ENCODE measurements at regions not wholly inside any gene's neighbourhood (a gene's known extent, or its start where the extent isn't known, plus 50 kb on each side); places are given as distances from the start of the nearest gene placed in this dataset.
"Not testable (repeated sequence)": the region's sequence is repeated elsewhere in the genome, so short reads cannot be mapped to it uniquely, and the experiment has no call there.

GRCh38 chr5:54385994-54386393 is 69.5 kb upstream of the HSPB3 start:
- H3K27ac Mint-ChIP-seq = no peak overlapping the region
- no peak overlapping the region for H3K4me3 Mint-ChIP-seq
- Histone ChIP-seq H3K9me3 (ENCODE audit: control insufficient read depth in 2 of 3, low read length in 3 of 3) (no peaks in the 10 kb centered on the region), H3K4me1 (ENCODE audit: control insufficient read depth in 2 of 2, insufficient read depth in 2 of 2, low read length in 2 of 2) (no peaks in the 10 kb centered on the region), H3K4me3 (ENCODE audit: low read length) (no peak overlapping the region), H3K27me3 (ENCODE audit: control insufficient read depth in 2 of 2, insufficient read depth in 2 of 2, low read length in 2 of 2) (no peaks in the 10 kb centered on the region), H3K27ac (ENCODE audit: low read depth, low read length) (no peak overlapping the region), H3K36me3 (ENCODE audit: control insufficient read depth in 2 of 3, insufficient read depth in 3 of 3, low read length in 3 of 3) (no peaks in the 10 kb centered on the region)
- peaks cover 0 to 4% (median 0%) of the 10 kb centered on the region in 11 donors for H3K9me3 Mint-ChIP-seq
- ATAC-seq (no peak), DNase-seq (no peak)
- intact Hi-C loops (cut with micrococcal nuclease) = no loop called here
- H3K27me3 Mint-ChIP-seq = peaks cover 0 to 11% (median 4%) of the 10 kb centered on the region in 5 donors
- POLR2A ChIA-PET = no interaction called here
- no peaks in the 10 kb centered on the region for H3K36me3 Mint-ChIP-seq
- CTCF ChIA-PET = interaction anchor here (0.7 kb wide), 1 partner anchor 42 kb away, joined by 3 read pairs; no protein-coding TSS in a partner anchor
- no peaks in the 10 kb centered on the region for H3K4me1 Mint-ChIP-seq

DNA sequence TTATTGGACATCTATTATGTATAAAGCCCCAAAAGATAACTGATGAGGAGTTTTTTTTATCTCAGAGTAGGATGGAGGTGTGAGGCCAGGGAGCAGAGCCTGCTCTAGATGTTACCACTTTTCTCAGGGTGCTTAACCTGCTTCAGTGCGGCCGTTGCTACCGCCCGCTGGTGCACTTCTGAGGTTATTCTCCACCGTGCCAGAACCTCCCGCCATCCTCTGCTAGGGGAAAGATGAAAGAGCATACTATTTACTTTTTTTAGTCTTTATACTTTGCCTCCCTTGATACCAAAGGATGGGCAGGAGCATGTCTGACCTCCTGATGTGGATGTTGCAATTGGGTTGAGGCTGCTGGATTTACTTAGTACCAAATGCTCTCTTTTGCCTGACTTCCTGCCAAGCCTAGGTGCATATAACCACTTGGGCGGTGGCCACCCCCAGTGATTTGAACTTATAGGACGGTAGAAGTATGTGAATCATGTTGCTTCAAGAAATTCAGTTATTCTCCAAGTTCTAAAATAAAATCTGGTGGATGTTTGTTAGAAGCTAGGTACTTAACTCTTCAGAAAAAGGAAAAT is 71.1 kb upstream of the HSPB3 start:
- H3K4me1 ChIP-seq (ENCODE audit: control insufficient read depth in 2 of 2, insufficient read depth in 2 of 2, low read length in 2 of 2) = no peaks in the 10 kb centered on the region
- H3K4me1 Mint-ChIP-seq = no peaks in the 10 kb centered on the region
- H3K27me3 Mint-ChIP-seq = peaks cover 0 to 11% (median 4%) of the 10 kb centered on the region in 5 donors
- no peaks in the 10 kb centered on the region for H3K27me3 ChIP-seq (ENCODE audit: control insufficient read depth in 2 of 2, insufficient read depth in 2 of 2, low read length in 2 of 2)
- ChIA-PET CTCF (no interaction called here), POLR2A (no interaction called here)
- H3K9me3 ChIP-seq (ENCODE audit: control insufficient read depth in 2 of 3, low read length in 3 of 3) = no peaks in the 10 kb centered on the region
- intact Hi-C loops (cut with micrococcal nuclease) = no loop called here
- peaks cover 0 to 4% (median 2%) of the 10 kb centered on the region in 11 donors for H3K9me3 Mint-ChIP-seq
- ATAC-seq (no peak), DNase-seq (no peak)
- no peak overlapping the region for H3K27ac Mint-ChIP-seq
- H3K36me3 Mint-ChIP-seq = no peaks in the 10 kb centered on the region
- no peak overlapping the region for H3K4me3 Mint-ChIP-seq
- H3K27ac ChIP-seq (ENCODE audit: low read depth, low read length) = no peak overlapping the region
- no peaks in the 10 kb centered on the region for H3K36me3 ChIP-seq (ENCODE audit: control insufficient read depth in 2 of 3, insufficient read depth in 3 of 3, low read length in 3 of 3)
- H3K4me3 ChIP-seq (ENCODE audit: low read length) = no peak overlapping the region

- Mint-ChIP-seq H3K27me3 (peaks cover 0 to 11% (median 6%) of the 10 kb centered on the region in 5 donors), H3K4me3 (no peak overlapping the region), H3K36me3 (peaks cover 0 to 3% (median 0%) of the 10 kb centered on the region in 5 donors), H3K4me1 (no peaks in the 10 kb centered on the region), H3K9me3 (peaks cover 0 to 8% (median 2%) of the 10 kb centered on the region in 11 donors), H3K27ac (no peak overlapping the region)
- intact Hi-C loops (cut with micrococcal nuclease) = no loop called here
- Histone ChIP-seq H3K4me1 (ENCODE audit: control insufficient read depth in 2 of 2, insufficient read depth in 2 of 2, low read length in 2 of 2) (no peaks in the 10 kb centered on the region), H3K4me3 (ENCODE audit: low read length) (no peak overlapping the region), H3K27me3 (ENCODE audit: control insufficient read depth in 2 of 2, insufficient read depth in 2 of 2, low read length in 2 of 2) (no peaks in the 10 kb centered on the region), H3K36me3 (ENCODE audit: control insufficient read depth in 2 of 3, insufficient read depth in 3 of 3, low read length in 3 of 3) (no peaks in the 10 kb centered on the region), H3K27ac (ENCODE audit: low read depth, low read length) (no peak overlapping the region), H3K9me3 (ENCODE audit: control insufficient read depth in 2 of 3, low read length in 3 of 3) (no peaks in the 10 kb centered on the region)
- DNase-seq (no peak), ATAC-seq (no peak)
- ChIA-PET CTCF (no interaction called here), POLR2A (no interaction called here)
Observed at GRCh38 chr5:54383941-54384340, 71.6 kb upstream of the HSPB3 start.

DNA sequence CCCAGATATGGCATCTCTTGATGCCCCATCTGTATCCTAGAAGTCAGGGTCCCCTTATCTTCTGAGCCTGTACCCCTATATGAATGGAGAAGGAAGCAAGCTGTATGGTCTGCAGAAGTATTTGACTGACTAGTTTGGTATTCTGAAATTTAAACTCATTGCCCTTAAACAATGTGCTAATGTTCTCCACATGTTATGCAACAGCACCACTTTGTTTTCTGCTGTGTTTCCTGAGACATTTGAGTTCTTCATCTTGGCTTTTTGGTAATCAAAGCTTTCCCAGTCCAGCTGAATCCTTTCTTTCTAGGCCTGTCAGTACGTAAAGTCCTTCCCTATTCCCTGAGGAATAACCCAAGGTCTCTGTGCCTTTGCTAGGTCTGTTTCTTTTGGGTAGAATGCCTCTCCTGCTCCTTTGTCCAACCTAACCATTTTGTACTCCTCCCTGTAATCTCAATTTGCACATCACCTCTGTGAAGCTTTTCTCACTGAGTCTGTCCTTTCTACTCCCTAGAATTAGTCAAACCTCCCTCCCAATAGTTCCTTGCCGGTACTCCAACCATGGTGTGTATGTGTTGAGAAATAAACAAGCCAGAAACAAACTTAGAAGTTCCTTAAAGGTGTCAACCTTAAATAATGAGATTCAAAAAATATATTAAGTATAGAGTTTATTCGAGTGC is 72.1 kb upstream of the HSPB3 start:
- ChIA-PET CTCF (no interaction called here), POLR2A (no interaction called here)
- Mint-ChIP-seq H3K4me3 (no peak overlapping the region), H3K4me1 (no peaks in the 10 kb centered on the region), H3K27ac (no peak overlapping the region), H3K27me3 (peaks cover 0 to 11% (median 8%) of the 10 kb centered on the region in 5 donors), H3K36me3 (peaks cover 0 to 5% (median 0%) of the 10 kb centered on the region in 5 donors), H3K9me3 (peaks cover 0 to 8% (median 2%) of the 10 kb centered on the region in 11 donors)
- Histone ChIP-seq H3K27ac (ENCODE audit: low read depth, low read length) (no peak overlapping the region), H3K4me1 (ENCODE audit: control insufficient read depth in 2 of 2, insufficient read depth in 2 of 2, low read length in 2 of 2) (no peaks in the 10 kb centered on the region), H3K36me3 (ENCODE audit: control insufficient read depth in 2 of 3, insufficient read depth in 3 of 3, low read length in 3 of 3) (no peaks in the 10 kb centered on the region), H3K9me3 (ENCODE audit: control insufficient read depth in 2 of 3, low read length in 3 of 3) (no peaks in the 10 kb centered on the region), H3K27me3 (ENCODE audit: control insufficient read depth in 2 of 2, insufficient read depth in 2 of 2, low read length in 2 of 2) (no peaks in the 10 kb centered on the region), H3K4me3 (ENCODE audit: low read length) (no peak overlapping the region)
- no peak for DNase-seq
- no peak for ATAC-seq
- intact Hi-C loops (cut with micrococcal nuclease) = no loop called here

DNA sequence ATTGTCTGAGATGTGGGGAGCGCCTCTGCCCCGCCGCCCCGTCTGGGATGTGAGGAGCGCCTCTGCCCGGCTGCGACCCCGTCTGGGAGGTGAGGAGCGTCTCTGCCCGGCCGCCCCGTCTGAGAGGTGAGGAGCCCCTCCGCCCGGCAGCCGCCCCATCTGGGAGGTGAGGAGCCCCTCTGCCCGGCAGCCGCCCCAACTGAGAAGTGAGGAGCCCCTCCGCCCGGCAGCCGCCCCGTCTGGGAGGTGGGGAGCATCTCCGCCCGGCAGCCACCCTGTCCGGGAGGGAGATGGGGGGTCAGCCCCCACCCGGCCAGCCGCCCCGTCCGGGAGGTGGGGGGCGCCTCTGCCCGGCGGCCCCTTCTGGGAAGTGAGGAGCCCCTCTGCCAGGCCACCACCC is 70.9 kb upstream of the ARL15 start:
- H3K36me3 ChIP-seq (ENCODE audit: control insufficient read depth in 2 of 3, insufficient read depth in 3 of 3, low read length in 3 of 3); H3K27me3 ChIP-seq (ENCODE audit: control insufficient read depth in 2 of 2, insufficient read depth in 2 of 2, low read length in 2 of 2); H3K4me1 Mint-ChIP-seq; H3K4me1 ChIP-seq (ENCODE audit: control insufficient read depth in 2 of 2, insufficient read depth in 2 of 2, low read length in 2 of 2); CTCF ChIA-PET; ATAC-seq; H3K9me3 Mint-ChIP-seq; H3K27ac Mint-ChIP-seq; DNase-seq; H3K4me3 Mint-ChIP-seq; POLR2A ChIA-PET; intact Hi-C loops (cut with micrococcal nuclease); H3K4me3 ChIP-seq (ENCODE audit: low read length); H3K27ac ChIP-seq (ENCODE audit: low read depth, low read length); H3K9me3 ChIP-seq (ENCODE audit: control insufficient read depth in 2 of 3, low read length in 3 of 3): not testable (repeated sequence)
- H3K36me3 Mint-ChIP-seq = peaks cover 0 to 14% (median 0%) of the 10 kb centered on the region in 5 donors
- peaks cover 0 to 22% (median 18%) of the 10 kb centered on the region in 5 donors for H3K27me3 Mint-ChIP-seq

GRCh38 chr5:54379590-54379989 is 69.2 kb upstream of the ARL15 start:
- Mint-ChIP-seq H3K4me3 (no peak overlapping the region), H3K4me1 (no peaks in the 10 kb centered on the region), H3K36me3 (peaks cover 0 to 14% (median 5%) of the 10 kb centered on the region in 5 donors), H3K9me3 (peaks cover 0 to 10% (median 7%) of the 10 kb centered on the region in 11 donors), H3K27ac (no peak overlapping the region), H3K27me3 (peaks cover 7 to 36% (median 20%) of the 10 kb centered on the region in 5 donors)
- ChIA-PET POLR2A (no interaction called here), CTCF (interaction anchor here (0.5 kb wide), 1 partner anchor 898 kb away, joined by 3 read pairs; no protein-coding TSS in a partner anchor)
- ATAC-seq (no peak), DNase-seq (no peak)
- Histone ChIP-seq H3K27ac (ENCODE audit: low read depth, low read length) (no peak overlapping the region), H3K4me3 (ENCODE audit: low read length) (no peak overlapping the region), H3K36me3 (ENCODE audit: control insufficient read depth in 2 of 3, insufficient read depth in 3 of 3, low read length in 3 of 3) (no peaks in the 10 kb centered on the region), H3K9me3 (ENCODE audit: control insufficient read depth in 2 of 3, low read length in 3 of 3) (no peaks in the 10 kb centered on the region), H3K27me3 (ENCODE audit: control insufficient read depth in 2 of 2, insufficient read depth in 2 of 2, low read length in 2 of 2) (no peaks in the 10 kb centered on the region), H3K4me1 (ENCODE audit: control insufficient read depth in 2 of 2, insufficient read depth in 2 of 2, low read length in 2 of 2) (no peaks in the 10 kb centered on the region)
- intact Hi-C loops (cut with micrococcal nuclease) = no loop called here

DNA sequence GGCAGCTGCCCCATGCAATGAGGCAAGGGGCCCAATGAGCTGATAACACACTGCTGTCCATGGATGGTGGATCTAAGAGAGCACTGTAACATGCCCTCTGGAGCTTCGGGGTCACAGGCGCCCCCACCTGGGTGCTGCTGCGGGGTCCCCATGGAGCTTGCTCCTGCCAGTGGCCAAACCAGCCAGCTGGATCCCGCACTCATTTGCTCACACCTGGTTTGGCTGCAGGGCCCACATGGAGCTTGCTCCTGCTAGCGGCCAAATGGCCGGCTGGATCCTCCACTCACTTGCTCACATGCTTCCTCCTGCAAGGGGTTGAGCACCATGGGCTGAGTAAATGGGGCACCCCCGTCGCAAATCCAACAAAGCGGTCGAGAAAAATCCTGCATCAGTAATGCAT is 68.3 kb upstream of the ARL15 start:
- ATAC-seq (no peak), DNase-seq (no peak)
- Histone ChIP-seq H3K27me3 (ENCODE audit: control insufficient read depth in 2 of 2, insufficient read depth in 2 of 2, low read length in 2 of 2) (no peaks in the 10 kb centered on the region), H3K9me3 (ENCODE audit: control insufficient read depth in 2 of 3, low read length in 3 of 3) (no peaks in the 10 kb centered on the region), H3K36me3 (ENCODE audit: control insufficient read depth in 2 of 3, insufficient read depth in 3 of 3, low read length in 3 of 3) (no peaks in the 10 kb centered on the region), H3K27ac (ENCODE audit: low read depth, low read length) (no peak overlapping the region), H3K4me3 (ENCODE audit: low read length) (no peak overlapping the region), H3K4me1 (ENCODE audit: control insufficient read depth in 2 of 2, insufficient read depth in 2 of 2, low read length in 2 of 2) (no peaks in the 10 kb centered on the region)
- intact Hi-C loops (cut with micrococcal nuclease) = no loop called here
- Mint-ChIP-seq H3K27me3 (peaks cover 9 to 38% (median 25%) of the 10 kb centered on the region in 5 donors), H3K27ac (no peak overlapping the region), H3K4me3 (no peak overlapping the region), H3K4me1 (no peaks in the 10 kb centered on the region), H3K36me3 (peaks cover 0 to 14% (median 5%) of the 10 kb centered on the region in 5 donors), H3K9me3 (peaks cover 0 to 11% (median 8%) of the 10 kb centered on the region in 11 donors)
- ChIA-PET CTCF (no interaction called here), POLR2A (no interaction called here)

Measured in naive thymus-derived CD4-positive, alpha-beta T cell (primary cell).